SK-N-SH treated with all-trans-retinoic acid at 6 μM for 48 hours (cell line): ENCODE measurements at regions not wholly inside any gene's neighbourhood (a gene's known extent, or its start where the extent isn't known, plus 50 kb on each side); places are given as distances from the start of the nearest gene placed in this dataset.

ENCODE experiments used
- ATAC-seq: fragments of 200-7000 bp; cut with Tn5 transposase; 3 replicates; pipeline ENCODE4 v1.9.1; 2020; ENCODE audit warnings: mild to moderate bottlenecking, moderate library complexity
- ARNTL ChIP-seq: fragments of 450-650 bp; formaldehyde crosslinking; IDR thresholded peaks from 2 replicates; pipeline ENCODE4 v1.5.0; 2020; ENCODE audit warnings: low read depth, mild to moderate bottlenecking, moderate library complexity, borderline replicate concordance
- BACH2 ChIP-seq: fragments of 250-450 bp; sonication (Bioruptor Pico); IDR thresholded peaks from 2 replicates; pipeline ENCODE4 v1.9.0; 2021; ENCODE audit warnings: mild to moderate bottlenecking, borderline replicate concordance
- CREB5 ChIP-seq: fragments of 250-450 bp; sonication (Bioruptor Pico); IDR thresholded peaks from 2 replicates; pipeline ENCODE4 v1.5.1; 2020; ENCODE audit warnings: low read depth, mild to moderate bottlenecking, moderate library complexity
- CSDC2 ChIP-seq: fragments of 250-450 bp; sonication (Bioruptor Pico); IDR thresholded peaks from 2 replicates; pipeline ENCODE4 v1.5.0; 2020; ENCODE audit warnings: mild to moderate bottlenecking, moderate library complexity
- ESRRG ChIP-seq: fragments of 250-450 bp; sonication (Bioruptor Pico); IDR thresholded peaks from 2 replicates; pipeline ENCODE4 v1.6.1; 2021; ENCODE audit warnings: mild to moderate bottlenecking
- GLIS3 ChIP-seq: fragments of 250-450 bp; sonication (Bioruptor Pico); IDR thresholded peaks from 2 replicates; pipeline ENCODE4 v1.5.0; 2020; ENCODE audit warnings: mild to moderate bottlenecking, moderate library complexity
- OSR1 ChIP-seq: fragments of 250-450 bp; sonication (Bioruptor Pico); IDR thresholded peaks from 2 replicates; pipeline ENCODE4 v1.8.0; 2022; ENCODE audit warnings: moderate library complexity, mild to moderate bottlenecking, inconsistent platforms
- POU6F1 ChIP-seq: fragments of 250-450 bp; sonication (Bioruptor Pico); IDR thresholded peaks from 2 replicates; pipeline ENCODE4 v1.8.0; 2021; ENCODE audit warnings: low read depth, mild to moderate bottlenecking, moderate library complexity, borderline replicate concordance
- PPARA ChIP-seq: fragments of 250-450 bp; sonication (Bioruptor Pico); IDR thresholded peaks from 2 replicates; pipeline ENCODE4 v1.5.0; 2020; ENCODE audit warnings: mild to moderate bottlenecking, borderline replicate concordance
- RARB ChIP-seq: fragments of 250-450 bp; sonication (Bioruptor Pico); IDR thresholded peaks from 2 replicates; pipeline ENCODE4 v1.8.0; 2021; ENCODE audit warnings: mild to moderate bottlenecking, moderate library complexity
- TCF4 ChIP-seq: fragments of 250-450 bp; sonication (Bioruptor Pico); IDR thresholded peaks from 2 replicates; pipeline ENCODE4 v1.8.0; 2021; ENCODE audit warnings: mild to moderate bottlenecking, moderate library complexity, borderline replicate concordance
- TOX ChIP-seq: fragments of 250-450 bp; sonication (Bioruptor Pico); IDR thresholded peaks from 2 replicates; pipeline ENCODE4 v1.8.0; 2021; ENCODE audit warnings: mild to moderate bottlenecking, moderate library complexity, borderline replicate concordance
- ZC3H10 ChIP-seq: fragments of 250-450 bp; sonication (Bioruptor Pico); IDR thresholded peaks from 2 replicates; pipeline ENCODE4 v1.5.1; 2021; ENCODE audit warnings: mild to moderate bottlenecking, moderate library complexity
- ZFP3 ChIP-seq: fragments of 250-450 bp; sonication (Bioruptor Pico); IDR thresholded peaks from 2 replicates; pipeline ENCODE4 v1.5.0; 2020; ENCODE audit warnings: mild to moderate bottlenecking, moderate library complexity
- ZNF8 ChIP-seq: fragments of 450-650 bp; formaldehyde crosslinking; IDR thresholded peaks from 2 replicates; pipeline ENCODE4 v1.5.0; 2020; ENCODE audit warnings: mild to moderate bottlenecking, moderate library complexity
- TF ChIP-seq, protein P1 (sequence below): fragments of 250-450 bp; sonication (Bioruptor Pico); IDR thresholded peaks from 2 replicates; pipeline ENCODE4 v1.8.0; 2020; ENCODE audit warnings: mild to moderate bottlenecking, moderate library complexity, borderline replicate concordance
- TF ChIP-seq, protein P2 (sequence below): fragments of 250-450 bp; sonication (Bioruptor Pico); IDR thresholded peaks from 2 replicates; pipeline ENCODE4 v1.5.1; 2021; ENCODE audit warnings: mild to moderate bottlenecking, moderate library complexity

DNA sequence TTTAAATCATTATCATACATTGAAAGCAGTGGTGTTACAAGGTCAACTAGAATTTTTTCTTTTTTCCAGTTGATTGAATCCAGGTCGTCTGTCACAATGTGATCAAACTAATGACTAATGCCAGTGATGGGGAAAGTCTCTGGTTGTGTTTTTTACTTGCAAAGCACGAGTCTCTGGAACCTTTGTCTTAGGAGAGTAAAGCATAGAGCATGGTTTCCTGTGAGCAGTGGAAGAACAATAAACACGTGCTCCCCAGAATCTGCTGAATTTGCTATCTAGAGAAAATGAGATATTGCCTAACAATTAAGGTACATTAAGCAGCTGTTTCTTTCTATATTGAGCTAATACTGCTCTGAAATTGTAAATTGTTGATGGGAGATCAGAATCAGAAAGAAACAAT is 1332.4 kb upstream of the TMEFF2 start:
- TF ChIP-seq, protein P1, sequence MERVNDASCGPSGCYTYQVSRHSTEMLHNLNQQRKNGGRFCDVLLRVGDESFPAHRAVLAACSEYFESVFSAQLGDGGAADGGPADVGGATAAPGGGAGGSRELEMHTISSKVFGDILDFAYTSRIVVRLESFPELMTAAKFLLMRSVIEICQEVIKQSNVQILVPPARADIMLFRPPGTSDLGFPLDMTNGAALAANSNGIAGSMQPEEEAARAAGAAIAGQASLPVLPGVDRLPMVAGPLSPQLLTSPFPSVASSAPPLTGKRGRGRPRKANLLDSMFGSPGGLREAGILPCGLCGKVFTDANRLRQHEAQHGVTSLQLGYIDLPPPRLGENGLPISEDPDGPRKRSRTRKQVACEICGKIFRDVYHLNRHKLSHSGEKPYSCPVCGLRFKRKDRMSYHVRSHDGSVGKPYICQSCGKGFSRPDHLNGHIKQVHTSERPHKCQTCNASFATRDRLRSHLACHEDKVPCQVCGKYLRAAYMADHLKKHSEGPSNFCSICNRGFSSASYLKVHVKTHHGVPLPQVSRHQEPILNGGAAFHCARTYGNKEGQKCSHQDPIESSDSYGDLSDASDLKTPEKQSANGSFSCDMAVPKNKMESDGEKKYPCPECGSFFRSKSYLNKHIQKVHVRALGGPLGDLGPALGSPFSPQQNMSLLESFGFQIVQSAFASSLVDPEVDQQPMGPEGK (CRISPR knock-in tag) = no peak
- no peak for TF ChIP-seq CREB5 (CRISPR knock-in tag)
- TF ChIP-seq OSR1 (CRISPR knock-in tag) = no peak
- TF ChIP-seq, all 23 proteins: peak for 0
- no peak for ATAC-seq

- no peak for ATAC-seq
- TF ChIP-seq ZC3H10 (CRISPR knock-in tag) (no peak), CSDC2 (no peak), GLIS3 (CRISPR knock-in tag) (no peak), ESRRG (CRISPR knock-in tag) (no peak), ARNTL (CRISPR knock-in tag) (no peak), CREB5 (CRISPR knock-in tag) (no peak), TCF4 (CRISPR knock-in tag) (no peak), ZNF8 (CRISPR knock-in tag) (no peak), TOX (CRISPR knock-in tag) (no peak), RARB (CRISPR knock-in tag) (no peak), POU6F1 (CRISPR knock-in tag) (no peak)
- TF ChIP-seq, protein P2, sequence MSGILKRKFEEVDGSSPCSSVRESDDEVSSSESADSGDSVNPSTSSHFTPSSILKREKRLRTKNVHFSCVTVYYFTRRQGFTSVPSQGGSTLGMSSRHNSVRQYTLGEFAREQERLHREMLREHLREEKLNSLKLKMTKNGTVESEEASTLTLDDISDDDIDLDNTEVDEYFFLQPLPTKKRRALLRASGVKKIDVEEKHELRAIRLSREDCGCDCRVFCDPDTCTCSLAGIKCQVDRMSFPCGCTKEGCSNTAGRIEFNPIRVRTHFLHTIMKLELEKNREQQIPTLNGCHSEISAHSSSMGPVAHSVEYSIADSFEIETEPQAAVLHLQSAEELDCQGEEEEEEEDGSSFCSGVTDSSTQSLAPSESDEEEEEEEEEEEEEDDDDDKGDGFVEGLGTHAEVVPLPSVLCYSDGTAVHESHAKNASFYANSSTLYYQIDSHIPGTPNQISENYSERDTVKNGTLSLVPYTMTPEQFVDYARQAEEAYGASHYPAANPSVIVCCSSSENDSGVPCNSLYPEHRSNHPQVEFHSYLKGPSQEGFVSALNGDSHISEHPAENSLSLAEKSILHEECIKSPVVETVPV (CRISPR knock-in tag) = no peak
Observed at GRCh38 chr2:193523662-193524061, 1328.9 kb upstream of the TMEFF2 start.

DNA sequence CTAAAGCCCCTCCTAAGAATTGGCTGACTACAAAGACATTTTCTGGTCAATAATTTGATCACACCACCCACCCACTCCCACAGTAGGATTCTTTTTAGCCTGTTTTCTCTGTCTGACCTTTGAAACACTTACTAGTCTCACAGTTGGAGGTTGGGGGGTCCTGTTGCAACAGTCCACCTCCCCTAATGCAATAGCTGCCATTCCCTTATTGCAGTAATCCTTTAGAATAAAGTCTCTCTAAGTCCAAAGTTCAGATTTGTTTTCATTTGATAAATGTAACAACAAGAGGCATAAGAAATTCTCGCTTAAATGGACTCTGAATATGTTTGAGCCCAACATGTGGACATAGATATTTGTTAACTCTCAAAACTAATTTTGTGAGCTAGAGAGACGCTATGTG is 1326.8 kb upstream of the TMEFF2 start:
- TF ChIP-seq ZNF8 (CRISPR knock-in tag) = no peak
- no peak for ATAC-seq

GRCh38 chr2:193520709-193521458 is 1326.2 kb upstream of the TMEFF2 start:
- TF ChIP-seq ZC3H10 (CRISPR knock-in tag) (no peak), BACH2 (CRISPR knock-in tag) (no peak), PPARA (CRISPR knock-in tag) (no peak), GLIS3 (CRISPR knock-in tag) (no peak), ZFP3 (no peak), ESRRG (CRISPR knock-in tag) (no peak), TCF4 (CRISPR knock-in tag) (no peak), OSR1 (CRISPR knock-in tag) (no peak)
- TF ChIP-seq, all 23 proteins: peak for 0
- no peak for ATAC-seq
